ENCODE measurements at regions not wholly inside any gene's neighbourhood (a gene's known extent, or its start where the extent isn't known, plus 50 kb on each side); places are given as distances from the start of the nearest gene placed in this dataset.

DNA sequence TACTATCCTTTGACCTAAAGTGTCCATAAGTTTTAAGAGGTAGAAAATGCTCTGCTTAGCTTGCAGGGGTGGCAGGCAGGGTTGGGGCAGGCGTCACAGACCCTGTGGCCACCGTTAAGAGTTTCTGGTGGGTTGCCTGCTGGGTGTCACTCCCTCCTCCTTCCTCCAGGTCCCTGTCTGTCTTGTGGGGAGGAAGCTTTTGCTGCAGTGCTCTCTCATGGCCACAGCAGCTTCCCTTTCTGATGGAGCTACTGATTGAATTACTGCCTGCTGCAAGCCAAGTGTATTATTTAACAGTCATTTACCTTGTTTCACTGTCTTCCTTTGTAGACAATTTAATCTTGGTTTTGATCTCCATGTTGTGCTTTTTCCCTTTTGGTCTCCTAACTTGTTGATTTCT, 384.6 kb downstream of the IDS start:
- TF ChIP-seq, protein P1, sequence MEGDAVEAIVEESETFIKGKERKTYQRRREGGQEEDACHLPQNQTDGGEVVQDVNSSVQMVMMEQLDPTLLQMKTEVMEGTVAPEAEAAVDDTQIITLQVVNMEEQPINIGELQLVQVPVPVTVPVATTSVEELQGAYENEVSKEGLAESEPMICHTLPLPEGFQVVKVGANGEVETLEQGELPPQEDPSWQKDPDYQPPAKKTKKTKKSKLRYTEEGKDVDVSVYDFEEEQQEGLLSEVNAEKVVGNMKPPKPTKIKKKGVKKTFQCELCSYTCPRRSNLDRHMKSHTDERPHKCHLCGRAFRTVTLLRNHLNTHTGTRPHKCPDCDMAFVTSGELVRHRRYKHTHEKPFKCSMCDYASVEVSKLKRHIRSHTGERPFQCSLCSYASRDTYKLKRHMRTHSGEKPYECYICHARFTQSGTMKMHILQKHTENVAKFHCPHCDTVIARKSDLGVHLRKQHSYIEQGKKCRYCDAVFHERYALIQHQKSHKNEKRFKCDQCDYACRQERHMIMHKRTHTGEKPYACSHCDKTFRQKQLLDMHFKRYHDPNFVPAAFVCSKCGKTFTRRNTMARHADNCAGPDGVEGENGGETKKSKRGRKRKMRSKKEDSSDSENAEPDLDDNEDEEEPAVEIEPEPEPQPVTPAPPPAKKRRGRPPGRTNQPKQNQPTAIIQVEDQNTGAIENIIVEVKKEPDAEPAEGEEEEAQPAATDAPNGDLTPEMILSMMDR (IDR thresholded peaks at IDR 0.05): no peak
- TF ChIP-seq POLR2A (IDR thresholded peaks at IDR 0.05) (no peak), EP300 (IDR thresholded peaks at IDR 0.05) (no peak)
